GM12873 (cell line): ENCODE measurements at regions not wholly inside any gene's neighbourhood (a gene's known extent, or its start where the extent isn't known, plus 50 kb on each side); places are given as distances from the start of the nearest gene placed in this dataset.

Experiments used
- CTCF ChIP-seq: IDR thresholded peaks from 2 replicates; pipeline ENCODE4 v1.5.1; 2012; ENCODE audit warnings: low read depth, mild to moderate bottlenecking, moderate library complexity, low read length, control low read depth; ENCODE audit not compliant: insufficient read depth; ENCODE audit errors: missing control alignments

DNA sequence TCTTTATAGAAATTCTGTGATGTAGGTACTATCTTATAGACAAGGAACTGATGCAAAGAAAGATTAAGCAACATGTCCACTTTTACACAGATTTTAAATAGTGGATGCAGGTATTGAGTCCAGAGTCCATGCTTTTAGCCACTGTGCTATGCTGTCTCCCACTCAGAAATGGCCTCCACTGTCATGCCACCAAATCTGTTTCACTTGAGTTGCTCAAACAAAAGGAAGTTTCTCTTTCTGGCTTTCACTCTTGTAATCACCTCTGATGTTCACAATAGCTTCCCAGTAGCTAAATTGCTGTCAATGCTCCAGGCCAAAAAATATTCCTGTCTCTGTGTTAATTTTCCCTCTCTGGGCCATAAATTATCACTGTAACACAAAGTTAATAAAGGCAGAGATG, 77.0 kb upstream of the RASA1 start:
- no peak for TF ChIP-seq CTCF

GRCh38 chr5:87191645-87192044, 76.0 kb upstream of the RASA1 start:
- TF ChIP-seq CTCF, result no peak

- no peak for TF ChIP-seq CTCF
Observed at GRCh38 chr5:87195104-87195591, 72.5 kb upstream of the RASA1 start.

DNA sequence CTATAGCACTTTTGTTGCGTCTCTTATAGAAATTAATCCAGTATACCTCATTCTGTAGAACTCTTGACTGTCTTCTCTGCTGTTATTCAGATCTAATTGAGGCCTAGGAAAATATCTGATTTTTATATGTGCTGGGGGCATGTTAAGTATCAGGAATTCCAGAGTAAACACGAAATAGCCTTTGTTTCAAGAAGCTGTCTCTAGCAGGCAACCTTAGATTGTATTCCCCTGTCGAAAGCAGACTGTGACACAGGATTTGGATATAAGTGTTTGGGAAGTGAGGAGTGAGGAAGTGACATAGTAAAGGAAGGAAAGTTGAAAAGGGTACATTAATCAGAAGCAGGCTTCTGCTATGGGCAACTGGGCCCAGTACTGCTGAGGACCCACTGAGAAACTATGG, 72.1 kb upstream of the RASA1 start:
- no peak for TF ChIP-seq CTCF

GRCh38 chr5:87198010-87198409, 69.7 kb upstream of the RASA1 start:
- TF ChIP-seq CTCF, result no peak

DNA sequence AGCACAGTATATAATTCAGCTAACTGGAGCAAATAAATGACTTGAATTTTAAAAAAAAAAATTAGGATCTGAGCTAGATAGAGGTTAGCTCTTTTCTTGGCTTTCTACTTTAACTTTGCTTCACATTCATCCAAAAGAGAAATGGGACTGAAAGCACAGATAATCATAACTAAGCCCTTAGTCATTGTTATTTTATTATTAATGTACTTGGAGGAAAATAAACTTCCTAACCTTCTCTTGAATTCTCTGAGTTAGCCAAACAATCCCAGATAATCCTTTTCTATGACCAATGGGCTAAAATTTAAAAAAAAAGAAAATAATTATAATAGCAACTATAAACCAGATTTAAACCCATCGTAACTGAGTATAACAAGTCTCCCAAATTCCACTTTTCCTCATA, 57.6 kb upstream of the RASA1 start:
- no peak for TF ChIP-seq CTCF

- no peak for TF ChIP-seq CTCF
Observed at GRCh38 chr5:87210743-87211142, 56.9 kb upstream of the RASA1 start.
